Hepatocyte (in vitro differentiated cells): ENCODE measurements at regions not wholly inside any gene's neighbourhood (a gene's known extent, or its start where the extent isn't known, plus 50 kb on each side); places are given as distances from the start of the nearest gene placed in this dataset.

Experiments
- DNase-seq: peaks from one replicate; pipeline ENCODE4 v3.0.0-alpha.2; 2016; ENCODE audit warnings: low spot score
- H2AFZ ChIP-seq: fragments of 200-600 bp; sonication (generic); 2 replicates; pipeline ENCODE4 v1.6.0; 2016; ENCODE audit warnings: antibody characterized with exemption, mild to moderate bottlenecking
- H3K27ac ChIP-seq: fragments of 200-600 bp; sonication (generic); 2 replicates; pipeline ENCODE4 v1.5.1; 2016; ENCODE audit warnings: mild to moderate bottlenecking
- H3K27me3 ChIP-seq: fragments of 200-600 bp; sonication (generic); 2 replicates; pipeline ENCODE4 v1.6.1; 2016
- H3K36me3 ChIP-seq: fragments of 200-600 bp; sonication (generic); replicated peaks from 2 replicates; pipeline ENCODE4 v1.5.1; 2016; ENCODE audit warnings: low read depth; ENCODE audit not compliant: insufficient read depth
- H3K4me1 ChIP-seq: fragments of 200-600 bp; sonication (generic); 2 replicates; pipeline ENCODE4 v1.5.1; 2016; ENCODE audit warnings: mild to moderate bottlenecking, moderate library complexity; ENCODE audit not compliant: insufficient read depth
- H3K4me2 ChIP-seq: fragments of 200-600 bp; sonication (generic); 2 replicates; pipeline ENCODE4 v1.6.0; 2016
- H3K4me3 ChIP-seq: fragments of 200-600 bp; sonication (generic); 2 replicates; pipeline ENCODE4 v1.5.1; 2016; ENCODE audit warnings: mild to moderate bottlenecking
- H3K79me2 ChIP-seq: fragments of 200-600 bp; sonication (generic); 2 replicates; pipeline ENCODE4 v1.6.0; 2017; ENCODE audit warnings: mild to moderate bottlenecking
- H3K9me2 ChIP-seq: fragments of 200-600 bp; sonication (generic); replicated peaks from 2 replicates; pipeline ENCODE4 v1.6.0; 2017; ENCODE audit warnings: mild to moderate bottlenecking; ENCODE audit not compliant: insufficient read depth
- H3K9me3 ChIP-seq: fragments of 200-600 bp; sonication (generic); 2 replicates; pipeline ENCODE4 v1.5.1; 2016; ENCODE audit warnings: low read depth, mild to moderate bottlenecking
- H4K20me1 ChIP-seq: fragments of 200-600 bp; sonication (generic); 2 replicates; pipeline ENCODE4 v1.6.0; 2016; ENCODE audit warnings: mild to moderate bottlenecking; ENCODE audit not compliant: insufficient read depth, poor library complexity, severe bottlenecking
- CTCF ChIP-seq: fragments of 200-600 bp; sonication (generic); IDR thresholded peaks from 2 replicates; pipeline ENCODE4 v1.5.1; 2016; ENCODE audit warnings: antibody characterized with exemption, mild to moderate bottlenecking; ENCODE audit not compliant: poor library complexity
- EZH2 ChIP-seq: fragments of 200-600 bp; sonication (generic); IDR thresholded peaks from 2 replicates; pipeline ENCODE4 v1.6.1; 2016; ENCODE audit warnings: antibody characterized with exemption, mild to moderate bottlenecking, borderline replicate concordance
- EZH2phosphoT487 ChIP-seq: fragments of 200-600 bp; sonication (generic); IDR thresholded peaks from one replicate; pipeline ENCODE4 v1.6.1; 2018; ENCODE audit warnings: antibody characterized with exemption, mild to moderate bottlenecking, low read depth, moderate library complexity; ENCODE audit not compliant: unreplicated experiment, severe bottlenecking
- WGBS: methylation state at CpG from one replicate; pipeline ENCODE4 v1.1.6; 2016; ENCODE audit warnings: low lambda C conversion rate; ENCODE audit errors: missing lambda C conversion rate; 5-methylcytosine and 5-hydroxymethylcytosine counted together

- no peak overlapping the region for H2AFZ ChIP-seq
- no peak overlapping the region for H3K4me2 ChIP-seq
- no peaks in the 10 kb centered on the region for H3K79me2 ChIP-seq
- no peaks in the 10 kb centered on the region for H3K9me3 ChIP-seq
- TF ChIP-seq EZH2phosphoT487 (no peak), EZH2 (no peak), CTCF (no peak)
- H3K36me3 ChIP-seq, result no peaks in the 10 kb centered on the region
- no peaks in the 10 kb centered on the region for H3K27me3 ChIP-seq
- H3K9me2 ChIP-seq, result no peaks in the 10 kb centered on the region
- no peak overlapping the region for H3K4me3 ChIP-seq
- no peak overlapping the region for H3K27ac ChIP-seq
- no peaks in the 10 kb centered on the region for H4K20me1 ChIP-seq
- DNase-seq, result no peak
- no peaks in the 10 kb centered on the region for H3K4me1 ChIP-seq
- 86% methylated on average over 6 of the region's 6 CpGs for WGBS
Measured at GRCh38 chr1:88141499-88142074, 542.5 kb upstream of the PKN2 start.

- 48% methylated on average over 3 of the region's 3 CpGs for WGBS
Measured at GRCh38 chr1:88145752-88146151, 538.3 kb upstream of the PKN2 start.

GRCh38 chr1:88149686-88150085 lies 534.4 kb upstream of the PKN2 start:
- 97% methylated on average over 1 of the region's 1 CpG for WGBS
- TF ChIP-seq EZH2 (no peak), CTCF (no peak), EZH2phosphoT487 (no peak)
- no peak overlapping the region for H3K27ac ChIP-seq

More at GRCh38 chr1:88145752-88146151, 538.3 kb upstream of the PKN2 start:
- Histone ChIP-seq H4K20me1 (no peaks in the 10 kb centered on the region), H3K4me2 (peak overlapping the region; percentile 40), H3K4me3 (no peak overlapping the region), H3K79me2 (no peaks in the 10 kb centered on the region), H2AFZ (peak overlapping the region; percentile 43), H3K9me2 (no peaks in the 10 kb centered on the region), H3K27ac (peak overlapping the region; percentile 47), H3K27me3 (no peaks in the 10 kb centered on the region), H3K4me1 (no peaks in the 10 kb centered on the region), H3K36me3 (no peaks in the 10 kb centered on the region), H3K9me3 (no peaks in the 10 kb centered on the region)
- TF ChIP-seq CTCF (no peak), EZH2 (no peak), EZH2phosphoT487 (no peak)
- peak; percentile 6 for DNase-seq

GRCh38 chr1:88150330-88150729 lies 533.7 kb upstream of the PKN2 start:
- TF ChIP-seq EZH2 (no peak), CTCF (no peak), EZH2phosphoT487 (no peak)
- no peak overlapping the region for H2AFZ ChIP-seq
- no peaks in the 10 kb centered on the region for H3K27me3 ChIP-seq
- H3K4me1 ChIP-seq, result no peaks in the 10 kb centered on the region
- no peaks in the 10 kb centered on the region for H4K20me1 ChIP-seq
- WGBS, result 82% methylated on average over 4 of the region's 4 CpGs
- no peaks in the 10 kb centered on the region for H3K9me3 ChIP-seq
- no peak for DNase-seq
- H3K4me3 ChIP-seq, result no peak overlapping the region
- H3K79me2 ChIP-seq, result no peaks in the 10 kb centered on the region
- no peak overlapping the region for H3K27ac ChIP-seq
- no peak overlapping the region for H3K4me2 ChIP-seq
- no peaks in the 10 kb centered on the region for H3K9me2 ChIP-seq
- H3K36me3 ChIP-seq, result no peaks in the 10 kb centered on the region

More at GRCh38 chr1:88149686-88150085, 534.4 kb upstream of the PKN2 start:
- Histone ChIP-seq H3K9me3 (no peaks in the 10 kb centered on the region), H2AFZ (no peak overlapping the region), H3K9me2 (no peaks in the 10 kb centered on the region), H4K20me1 (no peaks in the 10 kb centered on the region), H3K4me1 (no peaks in the 10 kb centered on the region), H3K36me3 (no peaks in the 10 kb centered on the region), H3K4me2 (no peak overlapping the region), H3K79me2 (no peaks in the 10 kb centered on the region), H3K4me3 (no peak overlapping the region), H3K27me3 (no peaks in the 10 kb centered on the region)
- no peak for DNase-seq
